Upper lobe of left lung (tissue), 4 donors: ENCODE measurements at regions not wholly inside any gene's neighbourhood (a gene's known extent, or its start where the extent isn't known, plus 50 kb on each side); places are given as distances from the start of the nearest gene placed in this dataset.

Experiments
- CTCF ChIP-seq, 6 experiments: fragments of 450-650 bp in 4 of 6; fragments of 200-600 bp in 2 of 6; sonication (generic) in 2 of 6; IDR thresholded peaks; one replicate each; pipeline ENCODE4 v1.5.1; 2016 to 2019; ENCODE audit warnings: antibody characterized with exemption in 6 of 6
- POLR2AphosphoS5 ChIP-seq, 2 donors: sonication (generic); formaldehyde crosslinking; IDR thresholded peaks; one replicate each; pipeline ENCODE4 v1.5.1; 2017; ENCODE audit warnings: antibody characterized with exemption in 2 of 2

GRCh38 chr3:20769430-20769829, 583.4 kb upstream of the SGO1 start:
- TF ChIP-seq POLR2AphosphoS5 (IDR thresholded peaks at IDR 0.05): no peak
- TF ChIP-seq CTCF (IDR thresholded peaks at IDR 0.05): no peak
